Brain pericyte (primary cell): ENCODE measurements at regions not wholly inside any gene's neighbourhood (a gene's known extent, or its start where the extent isn't known, plus 50 kb on each side); places are given as distances from the start of the nearest gene placed in this dataset.

ENCODE experiments used
- DNase-seq: peaks from one replicate; pipeline ENCODE4 v3.0.0-alpha.2; 2012; ENCODE audit warnings: low read depth, low spot score

- no peak for DNase-seq
These were observed 329.0 kb downstream of the TLE4 start for GRCh38 chr9:79900754-79901153.

DNA sequence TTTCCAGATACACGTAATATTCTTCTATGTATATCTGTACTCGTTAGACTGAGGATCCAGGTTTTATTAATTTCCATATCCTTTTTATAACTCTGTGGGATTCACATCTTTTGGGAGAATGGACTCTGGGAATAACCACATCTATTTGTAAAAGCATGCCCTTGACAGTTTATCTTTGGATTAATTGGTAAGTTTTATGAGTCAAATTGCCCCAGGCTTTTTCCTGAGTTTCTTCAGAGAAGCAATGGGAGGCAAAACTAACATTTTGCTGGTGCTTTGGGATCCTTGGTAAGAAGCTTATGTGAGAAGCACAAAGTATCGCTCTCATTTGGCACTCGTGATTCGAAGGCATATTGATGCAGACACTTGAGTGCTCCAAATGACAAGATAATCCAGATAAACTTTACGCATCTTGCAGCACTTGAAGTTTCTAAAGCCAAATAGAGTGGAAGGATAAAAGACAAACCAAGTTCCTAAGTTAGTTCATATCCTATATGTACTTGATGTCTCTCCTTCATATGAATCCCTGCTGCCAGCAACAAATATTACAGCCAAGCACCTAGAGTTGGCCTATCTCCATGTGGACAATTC, 324.7 kb downstream of the TLE4 start:
- DNase-seq, result no peak

DNA sequence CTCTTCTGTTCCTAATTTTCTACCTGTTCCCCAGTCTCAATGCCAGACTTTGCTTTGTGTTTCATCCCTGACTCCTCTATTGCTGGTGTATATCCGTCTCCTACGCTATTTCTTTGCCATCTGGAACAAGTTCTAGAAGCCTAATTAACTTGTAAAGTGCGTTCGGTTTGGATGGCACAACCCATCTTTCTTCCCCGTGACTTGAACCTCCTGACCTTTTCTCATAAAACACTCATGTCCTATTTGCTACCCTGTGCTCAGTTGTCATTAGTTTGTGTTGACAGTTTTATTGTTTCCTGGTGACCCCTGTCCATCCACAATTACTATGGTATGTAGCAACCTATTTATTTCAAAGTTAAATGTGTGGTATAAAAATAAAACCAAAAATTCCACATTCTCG, 323.5 kb downstream of the TLE4 start:
- DNase-seq, result no peak

GRCh38 chr9:79889369-79889768, 317.6 kb downstream of the TLE4 start:
- DNase-seq, result no peak

GRCh38 chr9:79885093-79885857, 313.5 kb downstream of the TLE4 start:
- DNase-seq, result no peak

DNA sequence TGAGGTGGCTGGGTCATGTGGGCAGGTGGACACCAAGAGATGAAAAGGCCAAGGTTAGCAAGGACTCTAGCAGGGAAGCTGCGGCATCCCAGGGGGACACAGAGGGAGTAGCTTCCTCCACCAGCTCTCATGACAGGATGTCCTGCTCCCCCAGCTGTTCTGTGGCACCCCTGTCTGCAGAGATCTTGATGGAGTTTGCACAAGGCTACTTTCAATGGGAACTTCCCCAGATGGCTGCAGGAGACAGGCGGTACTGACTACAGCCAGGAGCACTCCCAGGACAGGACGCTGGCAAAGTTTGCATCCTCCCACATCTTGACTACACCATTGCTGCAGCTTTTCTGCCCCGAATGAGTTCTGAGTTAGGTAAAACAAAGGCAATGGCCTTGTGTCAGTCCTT, 312.8 kb downstream of the TLE4 start:
- no peak for DNase-seq

GRCh38 chr9:79883073-79883645, 311.4 kb downstream of the TLE4 start:
- no peak for DNase-seq

- DNase-seq, result no peak
These were observed 308.9 kb downstream of the TLE4 start for GRCh38 chr9:79880626-79881025.

GRCh38 chr9:79877943-79878602, 306.3 kb downstream of the TLE4 start:
- DNase-seq, result no peak

DNA sequence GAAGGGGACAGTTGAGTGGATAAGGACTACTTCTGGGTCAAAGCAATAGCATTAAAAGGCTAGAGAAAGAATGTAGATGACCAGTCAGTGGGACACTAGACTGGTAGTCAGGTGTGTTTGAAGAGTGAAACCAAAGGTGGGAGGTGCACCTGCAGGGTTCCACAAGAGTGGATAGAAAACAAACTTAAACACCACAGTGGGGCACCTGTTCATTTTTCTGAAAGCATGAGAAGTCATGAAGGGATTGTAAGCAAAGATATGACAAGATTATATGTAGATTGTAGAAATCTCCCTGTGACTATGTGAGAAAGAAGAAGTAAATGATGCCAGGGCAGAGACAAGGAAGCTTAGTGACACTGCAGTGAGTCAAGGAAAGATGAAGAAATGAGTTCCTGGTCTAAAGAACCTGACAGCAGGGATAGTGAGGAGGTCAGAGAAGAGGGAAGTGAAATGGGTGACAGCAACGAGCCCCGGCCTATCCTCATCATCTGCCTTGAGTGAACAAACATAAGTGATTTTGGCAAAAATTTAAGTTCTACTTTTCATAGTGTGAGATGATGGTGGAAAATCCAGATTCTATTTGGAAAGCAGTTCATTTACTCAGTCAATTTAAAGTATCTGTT, 296.9 kb downstream of the TLE4 start:
- no peak for DNase-seq

GRCh38 chr9:79862921-79863890, 291.4 kb downstream of the TLE4 start:
- no peak for DNase-seq

- DNase-seq, result no peak
These were observed 286.7 kb downstream of the TLE4 start for GRCh38 chr9:79858508-79858907.

GRCh38 chr9:79857188-79857587, 285.4 kb downstream of the TLE4 start:
- DNase-seq, result no peak

DNA sequence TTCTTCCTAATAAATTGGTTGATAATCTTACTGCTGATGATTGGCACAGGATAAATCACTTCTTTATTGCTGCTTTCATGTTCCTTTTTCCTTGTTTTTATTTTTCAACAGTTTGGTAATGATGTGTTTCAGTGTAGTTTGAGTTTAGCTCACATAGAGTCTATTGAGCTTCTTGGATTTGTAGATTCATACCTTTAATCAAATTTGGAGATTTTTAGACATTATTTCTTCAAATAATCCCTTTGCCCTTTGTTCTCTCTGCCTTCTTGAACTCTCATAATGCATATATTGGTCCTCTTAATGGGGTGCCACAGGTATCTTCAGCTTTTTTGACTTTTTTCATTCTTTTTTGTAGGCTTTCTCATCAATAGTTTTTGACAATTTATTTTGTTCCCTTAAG, 275.3 kb downstream of the TLE4 start:
- DNase-seq, result no peak

- no peak for DNase-seq
These were observed 258.0 kb downstream of the TLE4 start for GRCh38 chr9:79829566-79830302.

GRCh38 chr9:79824265-79824664, 252.5 kb downstream of the TLE4 start:
- DNase-seq, result no peak

GRCh38 chr9:79817438-79818004, 245.8 kb downstream of the TLE4 start:
- no peak for DNase-seq

GRCh38 chr9:79813258-79813638, 241.5 kb downstream of the TLE4 start:
- DNase-seq, result no peak

GRCh38 chr9:79812507-79813257, 240.9 kb downstream of the TLE4 start:
- DNase-seq, result no peak
